Smooth muscle cell (in vitro differentiated cells): ENCODE measurements at regions not wholly inside any gene's neighbourhood (a gene's known extent, or its start where the extent isn't known, plus 50 kb on each side); places are given as distances from the start of the nearest gene placed in this dataset.
A peak's percentile ranks its signal among the peaks of the same experiment; 100 is the strongest.
"Not testable (repeated sequence)": the region's sequence is repeated elsewhere in the genome, so short reads cannot be mapped to it uniquely, and the experiment has no call there.

Experiments used
- DNase-seq: peaks from one replicate; lab custom pipeline; 2025; ENCODE audit not compliant: unreplicated experiment; lab: John Stamatoyannopoulos, UW
- H2AFZ ChIP-seq: fragments of 200-600 bp; sonication (generic); 2 replicates; pipeline ENCODE4 v1.6.0; 2016; ENCODE audit warnings: antibody characterized with exemption, low read depth, mild to moderate bottlenecking
- H3F3A ChIP-seq: fragments of 200-600 bp; sonication (generic); 2 replicates; pipeline ENCODE4 v1.6.0; 2017; ENCODE audit warnings: antibody characterized with exemption, low read depth
- H3K27ac ChIP-seq: fragments of 200-600 bp; sonication (generic); 2 replicates; pipeline ENCODE4 v1.5.1; 2016; ENCODE audit warnings: low read depth, mild to moderate bottlenecking
- H3K27me3 ChIP-seq: fragments of 200-600 bp; sonication (generic); 2 replicates; pipeline ENCODE4 v1.6.1; 2016; ENCODE audit warnings: low read depth, mild to moderate bottlenecking
- H3K36me3 ChIP-seq: fragments of 200-600 bp; sonication (generic); 2 replicates; pipeline ENCODE4 v1.5.1; 2016; ENCODE audit warnings: low read depth
- H3K4me1 ChIP-seq: fragments of 200-600 bp; sonication (generic); 2 replicates; pipeline ENCODE4 v1.5.1; 2016; ENCODE audit warnings: low read depth
- H3K4me2 ChIP-seq: fragments of 200-600 bp; sonication (generic); 2 replicates; pipeline ENCODE4 v1.6.0; 2016; ENCODE audit warnings: mild to moderate bottlenecking
- H3K4me3 ChIP-seq: fragments of 200-600 bp; sonication (generic); 2 replicates; pipeline ENCODE4 v1.5.1; 2016; ENCODE audit warnings: mild to moderate bottlenecking
- H3K79me2 ChIP-seq: fragments of 200-600 bp; sonication (generic); 2 replicates; pipeline ENCODE4 v1.6.0; 2016; ENCODE audit warnings: low read depth, mild to moderate bottlenecking
- H3K9ac ChIP-seq: fragments of 200-600 bp; sonication (generic); 2 replicates; pipeline ENCODE4 v1.6.0; 2016; ENCODE audit warnings: low read depth
- H3K9me3 ChIP-seq: fragments of 200-600 bp; sonication (generic); replicated peaks from 2 replicates; pipeline ENCODE4 v1.5.1; 2016; ENCODE audit warnings: low read depth
- H4K20me1 ChIP-seq: fragments of 200-600 bp; sonication (generic); 2 replicates; pipeline ENCODE4 v1.6.0; 2016; ENCODE audit warnings: low read depth
- WGBS: methylation state at CpG from one replicate; pipeline ENCODE4 v1.1.7; 2016; ENCODE audit warnings: low lambda C conversion rate; 5-methylcytosine and 5-hydroxymethylcytosine counted together
- TF ChIP-seq, protein P1 (sequence below): fragments of 200-600 bp; sonication (generic); IDR thresholded peaks from 2 replicates; pipeline ENCODE4 v1.5.1; 2017; ENCODE audit warnings: borderline replicate concordance, mild to moderate bottlenecking, antibody characterized with exemption; ENCODE audit not compliant: insufficient read depth, poor library complexity, severe bottlenecking

DNA sequence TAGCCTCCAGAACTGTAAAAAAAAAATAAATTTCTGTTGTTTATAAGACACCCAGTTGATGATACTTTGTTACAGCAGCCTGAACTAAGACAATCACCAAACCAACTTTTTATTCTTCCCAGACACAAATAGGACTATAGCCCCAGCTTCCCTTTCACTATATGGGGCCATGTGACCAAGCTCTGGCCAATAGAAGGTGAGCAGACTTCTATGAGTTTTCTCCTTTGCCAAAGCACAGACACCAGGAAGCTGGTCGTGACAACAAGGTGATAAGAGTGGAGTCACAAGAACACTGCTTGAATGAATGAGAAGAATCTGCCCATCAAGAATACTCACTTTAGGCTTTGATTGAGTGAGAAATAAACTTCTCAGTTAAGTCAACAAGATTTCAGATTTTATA is 217.7 kb downstream of the DEPDC1B start:
- Histone ChIP-seq H2AFZ (peak overlapping the region; percentile 11), H3K36me3 (no peaks in the 10 kb centered on the region), H3K4me3 (no peak overlapping the region), H3K27me3 (no peaks in the 10 kb centered on the region), H3K4me2 (no peak overlapping the region), H3K9ac (no peak overlapping the region), H3F3A (no peaks in the 10 kb centered on the region), H3K9me3 (no peaks in the 10 kb centered on the region), H4K20me1 (no peaks in the 10 kb centered on the region), H3K4me1 (no peaks in the 10 kb centered on the region), H3K27ac (no peak overlapping the region), H3K79me2 (no peaks in the 10 kb centered on the region)
- TF ChIP-seq, protein P1, sequence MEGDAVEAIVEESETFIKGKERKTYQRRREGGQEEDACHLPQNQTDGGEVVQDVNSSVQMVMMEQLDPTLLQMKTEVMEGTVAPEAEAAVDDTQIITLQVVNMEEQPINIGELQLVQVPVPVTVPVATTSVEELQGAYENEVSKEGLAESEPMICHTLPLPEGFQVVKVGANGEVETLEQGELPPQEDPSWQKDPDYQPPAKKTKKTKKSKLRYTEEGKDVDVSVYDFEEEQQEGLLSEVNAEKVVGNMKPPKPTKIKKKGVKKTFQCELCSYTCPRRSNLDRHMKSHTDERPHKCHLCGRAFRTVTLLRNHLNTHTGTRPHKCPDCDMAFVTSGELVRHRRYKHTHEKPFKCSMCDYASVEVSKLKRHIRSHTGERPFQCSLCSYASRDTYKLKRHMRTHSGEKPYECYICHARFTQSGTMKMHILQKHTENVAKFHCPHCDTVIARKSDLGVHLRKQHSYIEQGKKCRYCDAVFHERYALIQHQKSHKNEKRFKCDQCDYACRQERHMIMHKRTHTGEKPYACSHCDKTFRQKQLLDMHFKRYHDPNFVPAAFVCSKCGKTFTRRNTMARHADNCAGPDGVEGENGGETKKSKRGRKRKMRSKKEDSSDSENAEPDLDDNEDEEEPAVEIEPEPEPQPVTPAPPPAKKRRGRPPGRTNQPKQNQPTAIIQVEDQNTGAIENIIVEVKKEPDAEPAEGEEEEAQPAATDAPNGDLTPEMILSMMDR = no peak
- 29% methylated on average over 1 of the region's 1 CpG for WGBS
- DNase-seq = no peak

GRCh38 chr5:60479542-60479941 is 220.4 kb downstream of the DEPDC1B start:
- Histone ChIP-seq H3K27me3 (no peaks in the 10 kb centered on the region), H4K20me1 (no peaks in the 10 kb centered on the region), H3K9ac (no peak overlapping the region), H3K4me2 (no peak overlapping the region), H3K4me3 (no peak overlapping the region), H3K4me1 (no peaks in the 10 kb centered on the region), H3K36me3 (no peaks in the 10 kb centered on the region), H3K79me2 (no peaks in the 10 kb centered on the region), H3K9me3 (no peaks in the 10 kb centered on the region), H2AFZ (no peak overlapping the region), H3F3A (no peaks in the 10 kb centered on the region), H3K27ac (no peak overlapping the region)
- no peak for DNase-seq
- 95% methylated on average over 2 of the region's 2 CpGs for WGBS
- TF ChIP-seq, protein P1 = no peak

DNA sequence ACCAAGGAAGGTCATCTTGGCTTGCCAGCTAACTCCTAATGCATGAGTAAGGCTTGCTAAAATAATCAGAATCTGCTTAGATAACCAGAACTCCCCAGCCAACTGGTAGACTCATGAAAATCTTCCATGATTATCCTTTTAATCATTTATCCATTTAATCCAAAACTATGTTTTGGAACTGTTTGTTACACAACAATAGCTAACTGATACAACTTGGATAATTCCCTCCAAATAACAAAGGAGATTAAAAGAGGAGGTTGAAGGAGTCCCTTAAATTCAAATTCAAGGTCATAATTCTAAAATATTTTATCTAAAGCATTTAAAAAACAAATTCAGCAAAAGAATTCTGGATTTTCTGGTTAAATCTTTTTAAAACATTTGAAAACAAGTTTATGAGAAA is 222.1 kb downstream of the DEPDC1B start:
- Histone ChIP-seq H3K9me3 (no peaks in the 10 kb centered on the region), H3K27ac (no peak overlapping the region), H3K4me1 (no peaks in the 10 kb centered on the region), H3F3A (no peaks in the 10 kb centered on the region), H3K79me2 (no peaks in the 10 kb centered on the region), H4K20me1 (no peaks in the 10 kb centered on the region), H3K36me3 (no peaks in the 10 kb centered on the region), H3K4me3 (no peak overlapping the region), H3K9ac (no peak overlapping the region), H2AFZ (no peak overlapping the region), H3K27me3 (no peaks in the 10 kb centered on the region), H3K4me2 (no peak overlapping the region)
- TF ChIP-seq, protein P1 = no peak
- no peak for DNase-seq

DNA sequence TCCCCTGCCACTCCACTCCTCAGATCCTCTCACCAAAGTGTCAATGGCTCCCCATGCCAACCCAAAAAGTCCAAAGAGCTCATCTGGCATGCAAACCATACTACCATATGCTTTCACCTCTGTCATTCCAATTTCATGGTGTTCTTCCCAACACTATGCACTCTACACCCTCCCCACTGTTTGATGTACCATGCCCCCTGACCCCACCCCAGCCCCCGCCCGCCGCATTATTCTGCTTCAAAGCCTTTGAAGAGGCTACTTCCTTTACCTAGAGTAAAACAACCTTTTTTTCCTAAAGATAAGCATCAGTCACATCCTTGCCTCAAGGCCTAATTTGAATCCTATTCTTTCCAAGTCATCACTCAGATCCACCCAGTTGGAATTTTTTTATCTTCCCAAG is 226.3 kb downstream of the DEPDC1B start:
- no peaks in the 10 kb centered on the region for H4K20me1 ChIP-seq
- H3K36me3 ChIP-seq = no peaks in the 10 kb centered on the region
- no peak for DNase-seq
- H2AFZ ChIP-seq = no peak overlapping the region
- no peaks in the 10 kb centered on the region for H3K27me3 ChIP-seq
- TF ChIP-seq, protein P1 = no peak
- no peaks in the 10 kb centered on the region for H3K79me2 ChIP-seq
- no peak overlapping the region for H3K4me3 ChIP-seq
- no peaks in the 10 kb centered on the region for H3K9me3 ChIP-seq
- no peak overlapping the region for H3K4me2 ChIP-seq
- H3K27ac ChIP-seq = no peak overlapping the region
- H3K9ac ChIP-seq = no peak overlapping the region
- no peaks in the 10 kb centered on the region for H3K4me1 ChIP-seq
- WGBS = 63% methylated on average over 3 of the region's 3 CpGs
- no peaks in the 10 kb centered on the region for H3F3A ChIP-seq

DNA sequence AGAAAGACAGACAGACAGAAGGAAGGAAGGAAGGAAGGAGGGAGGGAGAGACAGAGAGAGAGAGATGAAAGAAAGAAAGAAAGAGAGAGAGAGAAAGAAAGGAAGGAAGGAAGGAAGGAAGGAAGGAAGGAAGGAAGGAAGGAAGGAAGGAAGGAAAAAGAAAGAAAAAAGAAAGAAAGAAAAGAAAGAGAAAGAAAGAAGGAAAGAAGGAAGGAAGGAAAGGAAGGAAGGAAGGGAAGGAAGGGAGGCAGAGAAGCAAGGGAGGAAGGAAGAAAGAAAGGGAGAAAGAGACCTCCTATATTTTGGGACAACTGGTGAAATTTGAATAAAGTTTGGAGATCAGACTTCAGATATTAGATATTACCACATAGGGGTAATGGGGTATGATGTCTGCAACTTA is 226.9 kb downstream of the DEPDC1B start:
- H3F3A ChIP-seq, H3K27me3 ChIP-seq, H3K4me1 ChIP-seq, H3K4me2 ChIP-seq, H2AFZ ChIP-seq, H3K4me3 ChIP-seq, H3K9me3 ChIP-seq, H3K9ac ChIP-seq, DNase-seq, H3K36me3 ChIP-seq, H3K27ac ChIP-seq, H3K79me2 ChIP-seq, H4K20me1 ChIP-seq: not testable (repeated sequence)
